NCI-H1417 (cell line): ENCODE measurements at regions not wholly inside any gene's neighbourhood (a gene's known extent, or its start where the extent isn't known, plus 50 kb on each side); places are given as distances from the start of the nearest gene placed in this dataset.

Source experiments
- DNase-seq, 3 experiments: peaks; one replicate each; lab custom pipeline; 2025; lab: John Stamatoyannopoulos, UW

GRCh38 chr22:49051491-49052022, 776.1 kb downstream of the BRD1 start:
- DNase-seq: no peak

GRCh38 chr22:49049691-49050090, 778.0 kb downstream of the BRD1 start:
- DNase-seq: no peak

- DNase-seq: no peak
These were observed 779.1 kb downstream of the BRD1 start for GRCh38 chr22:49048591-49048990.

- DNase-seq: no peak
These were observed 780.2 kb downstream of the BRD1 start for GRCh38 chr22:49047447-49047846.

GRCh38 chr22:49046546-49047361, 780.9 kb downstream of the BRD1 start:
- peak; percentile 1 to 12 (median 2) for DNase-seq

- DNase-seq: no peak
These were observed 781.6 kb downstream of the BRD1 start for GRCh38 chr22:49046000-49046545.

GRCh38 chr22:49045276-49045675, 782.4 kb downstream of the BRD1 start:
- DNase-seq: no peak

- no peak for DNase-seq
These were observed 782.9 kb downstream of the BRD1 start for GRCh38 chr22:49044776-49045175.

- no peak for DNase-seq
These were observed 783.6 kb downstream of the BRD1 start for GRCh38 chr22:49044091-49044490.

- no peak for DNase-seq
These were observed 784.5 kb downstream of the BRD1 start for GRCh38 chr22:49042877-49043859.

GRCh38 chr22:49042066-49042465, 785.6 kb downstream of the BRD1 start:
- no peak for DNase-seq

- DNase-seq: no peak
These were observed 786.8 kb downstream of the BRD1 start for GRCh38 chr22:49040754-49041467.

GRCh38 chr22:49040111-49040510, 787.6 kb downstream of the BRD1 start:
- no peak for DNase-seq

- no peak for DNase-seq
These were observed 788.0 kb downstream of the BRD1 start for GRCh38 chr22:49039625-49040024.

GRCh38 chr22:49037701-49038245, 789.9 kb downstream of the BRD1 start:
- no peak for DNase-seq

GRCh38 chr22:49036513-49036912, 791.2 kb downstream of the BRD1 start:
- DNase-seq: no peak

GRCh38 chr22:49035818-49036457, 791.7 kb downstream of the BRD1 start:
- DNase-seq: no peak

- no peak for DNase-seq
These were observed 792.5 kb downstream of the BRD1 start for GRCh38 chr22:49034836-49035817.

- DNase-seq: no peak
These were observed 794.1 kb downstream of the BRD1 start for GRCh38 chr22:49033616-49034015.

- no peak for DNase-seq
These were observed 794.9 kb downstream of the BRD1 start for GRCh38 chr22:49032821-49033220.
